Naive thymus-derived CD4-positive, alpha-beta T cell (primary cell): ENCODE measurements at regions not wholly inside any gene's neighbourhood (a gene's known extent, or its start where the extent isn't known, plus 50 kb on each side); places are given as distances from the start of the nearest gene placed in this dataset.
"Not testable (repeated sequence)": the region's sequence is repeated elsewhere in the genome, so short reads cannot be mapped to it uniquely, and the experiment has no call there.

Experiments used
- ATAC-seq: fragments of 150-1000 bp; cut with Tn5 transposase; 2 replicates; pipeline ENCODE4 v1.10.0; 2021; ENCODE audit warnings: mild to moderate bottlenecking, moderate library complexity
- CTCF ChIA-PET: fragments of 350-600 bp; sonication (Branson Sonifier 250); formaldehyde crosslinking; loops from one replicate; lab custom pipeline; 2021; ENCODE audit warnings: antibody characterized with exemption; lab: Charles Lee
- POLR2A ChIA-PET: fragments of 350-600 bp; sonication (Branson Sonifier 250); formaldehyde crosslinking; loops from one replicate; lab custom pipeline; 2021; ENCODE audit warnings: antibody characterized with exemption, inconsistent platforms; lab: Charles Lee
- DNase-seq, 9 donors: peaks; one replicate each; pipeline versions ENCODE4 v3.0.0 to v3.0.0-alpha.2; 2020 to 2022; ENCODE audit warnings: mixed read lengths in 1 of 9
- H3K27ac ChIP-seq: one replicate; pipeline ENCODE4 v1.7.0; 2013; ENCODE audit warnings: mild to moderate bottlenecking, low read depth, low read length, moderate library complexity
- H3K27me3 ChIP-seq, 2 donors: one replicate each; pipeline ENCODE4 v1.7.0; 2013; ENCODE audit warnings: low read length in 2 of 2, mild to moderate bottlenecking in 2 of 2, moderate library complexity in 2 of 2; ENCODE audit not compliant: control insufficient read depth in 2 of 2, insufficient read depth in 2 of 2
- H3K36me3 ChIP-seq, 3 experiments: 1 replicate in 2 of 3; 2 replicates in 1 of 3; pipeline ENCODE4 v1.7.0; 2013; ENCODE audit warnings: low read length in 3 of 3, mild to moderate bottlenecking in 3 of 3, moderate library complexity in 1 of 3; ENCODE audit not compliant: insufficient read depth in 3 of 3, control insufficient read depth in 2 of 3
- H3K4me1 ChIP-seq, 2 donors: one replicate each; pipeline ENCODE4 v1.7.0; 2013; ENCODE audit warnings: low read length in 2 of 2, mild to moderate bottlenecking in 2 of 2, moderate library complexity in 1 of 2; ENCODE audit not compliant: control insufficient read depth in 2 of 2, insufficient read depth in 2 of 2
- H3K4me3 ChIP-seq: 2 replicates; pipeline ENCODE4 v1.7.0; 2013; ENCODE audit warnings: mild to moderate bottlenecking, low read length
- H3K9me3 ChIP-seq, 3 experiments: 1 replicate in 2 of 3; 2 replicates in 1 of 3; pipeline ENCODE4 v1.7.0; 2013; ENCODE audit warnings: low read length in 3 of 3; ENCODE audit not compliant: control insufficient read depth in 2 of 3
- H3K27ac Mint-ChIP-seq, 9 donors: one replicate each; pipeline ENCODE4 v1.8.0; 2020 to 2022; ENCODE audit warnings: mixed read lengths in 9 of 9, mild to moderate bottlenecking in 8 of 9, moderate library complexity in 5 of 9, inconsistent platforms in 2 of 9
- H3K27me3 Mint-ChIP-seq, 5 donors: one replicate each; pipeline ENCODE4 v1.8.0; 2021 to 2022; ENCODE audit warnings: mixed read lengths in 5 of 5, mild to moderate bottlenecking in 1 of 5
- H3K36me3 Mint-ChIP-seq, 5 donors: one replicate each; pipeline ENCODE4 v1.8.0; 2020 to 2022; ENCODE audit warnings: mixed read lengths in 5 of 5, mild to moderate bottlenecking in 3 of 5, inconsistent platforms in 1 of 5
- H3K4me1 Mint-ChIP-seq, 7 donors: one replicate each; pipeline ENCODE4 v1.8.0; 2020 to 2022; ENCODE audit warnings: mixed read lengths in 7 of 7, mild to moderate bottlenecking in 3 of 7, inconsistent platforms in 1 of 7
- H3K4me3 Mint-ChIP-seq, 10 donors: one replicate each; pipeline ENCODE4 v1.8.0; 2020 to 2022; ENCODE audit warnings: mild to moderate bottlenecking in 10 of 10, mixed read lengths in 10 of 10, moderate library complexity in 6 of 10, inconsistent platforms in 2 of 10
- H3K9me3 Mint-ChIP-seq, 11 donors: one replicate each; pipeline ENCODE4 v1.8.0; 2020 to 2022; ENCODE audit warnings: mixed read lengths in 11 of 11, mild to moderate bottlenecking in 4 of 11, inconsistent platforms in 1 of 11, moderate library complexity in 1 of 11
- intact Hi-C, 2 donors: fragments of 100-400 bp; cut with micrococcal nuclease; formaldehyde crosslinking; loops; one replicate each; pipeline ENCODE4 v1.15.1; 2023

- no peak for DNase-seq
- Mint-ChIP-seq H3K9me3 (peaks cover 0 to 16% (median 3%) of the 10 kb centered on the region in 11 donors), H3K4me1 (no peaks in the 10 kb centered on the region), H3K27ac (no peak overlapping the region), H3K27me3 (no peaks in the 10 kb centered on the region), H3K36me3 (no peaks in the 10 kb centered on the region), H3K4me3 (no peak overlapping the region)
- POLR2A ChIA-PET = no interaction called here
- Histone ChIP-seq H3K4me3 (no peak overlapping the region), H3K9me3 (no peaks in the 10 kb centered on the region), H3K27ac (no peak overlapping the region), H3K4me1 (no peaks in the 10 kb centered on the region), H3K36me3 (no peaks in the 10 kb centered on the region), H3K27me3 (no peaks in the 10 kb centered on the region)
- no peak for ATAC-seq
- intact Hi-C loops = no loop called here
- CTCF ChIA-PET = no interaction called here
Measured at GRCh38 chr12:78290606-78291345, 460.1 kb downstream of the NAV3 start.

GRCh38 chr12:78293059-78293686 is 462.5 kb downstream of the NAV3 start:
- Mint-ChIP-seq H3K9me3 (peaks cover 0 to 16% (median 1%) of the 10 kb centered on the region in 11 donors), H3K27me3 (no peaks in the 10 kb centered on the region), H3K36me3 (no peaks in the 10 kb centered on the region), H3K4me1 (no peaks in the 10 kb centered on the region), H3K4me3 (no peak overlapping the region), H3K27ac (no peak overlapping the region)
- intact Hi-C loops = no loop called here
- no peak for ATAC-seq
- no peak overlapping the region for H3K27ac ChIP-seq
- POLR2A ChIA-PET = no interaction called here
- no peak overlapping the region for H3K4me3 ChIP-seq
- no peaks in the 10 kb centered on the region for H3K9me3 ChIP-seq
- H3K36me3 ChIP-seq = no peaks in the 10 kb centered on the region
- no peaks in the 10 kb centered on the region for H3K4me1 ChIP-seq
- no peaks in the 10 kb centered on the region for H3K27me3 ChIP-seq
- CTCF ChIA-PET = no interaction called here
- no peak for DNase-seq

- peaks cover 0 to 16% (median 1%) of the 10 kb centered on the region in 11 donors for H3K9me3 Mint-ChIP-seq
- H3K27me3 ChIP-seq, H3K36me3 ChIP-seq: not testable (repeated sequence)
Measured at GRCh38 chr12:78301282-78301681, 470.6 kb downstream of the NAV3 start.

DNA sequence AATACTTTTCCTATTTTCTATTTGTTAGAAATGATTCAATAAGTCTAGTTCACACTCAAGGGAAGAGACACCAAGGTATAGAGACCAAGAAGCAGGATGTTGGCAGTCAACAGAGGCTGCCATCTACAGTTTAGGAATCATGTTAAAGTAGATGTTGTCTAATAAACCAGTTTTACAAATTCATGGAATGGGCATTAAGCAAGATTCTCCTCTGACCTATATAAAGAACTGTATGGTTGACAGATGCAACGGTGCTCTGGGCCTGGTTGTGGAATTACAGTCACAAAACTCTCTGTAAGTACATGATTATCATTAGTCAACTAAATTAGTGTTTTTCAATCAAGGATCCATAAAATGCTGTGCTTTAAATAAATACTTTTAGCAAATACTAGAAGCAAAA is 475.1 kb downstream of the NAV3 start:
- no peaks in the 10 kb centered on the region for H3K27me3 Mint-ChIP-seq
- Histone ChIP-seq H3K36me3 (no peaks in the 10 kb centered on the region), H3K4me1 (no peaks in the 10 kb centered on the region), H3K27ac (no peak overlapping the region), H3K9me3 (no peaks in the 10 kb centered on the region), H3K27me3 (no peaks in the 10 kb centered on the region), H3K4me3 (no peak overlapping the region)
- no peak for DNase-seq
- ChIA-PET POLR2A (no interaction called here), CTCF (no interaction called here)
- no peaks in the 10 kb centered on the region for H3K36me3 Mint-ChIP-seq
- H3K27ac Mint-ChIP-seq = no peak overlapping the region
- no peak for ATAC-seq
- intact Hi-C loops = no loop called here
- no peaks in the 10 kb centered on the region for H3K4me1 Mint-ChIP-seq
- H3K9me3 Mint-ChIP-seq = peaks cover 0 to 12% (median 1%) of the 10 kb centered on the region in 11 donors
- no peak overlapping the region for H3K4me3 Mint-ChIP-seq

More at GRCh38 chr12:78301282-78301681, 470.6 kb downstream of the NAV3 start:
- H3K27ac ChIP-seq, H3K36me3 Mint-ChIP-seq, CTCF ChIA-PET, intact Hi-C loops, H3K4me1 Mint-ChIP-seq, DNase-seq, H3K4me3 ChIP-seq, POLR2A ChIA-PET, ATAC-seq, H3K9me3 ChIP-seq, H3K4me1 ChIP-seq, H3K27ac Mint-ChIP-seq, H3K27me3 Mint-ChIP-seq, H3K4me3 Mint-ChIP-seq: not testable (repeated sequence)

- Mint-ChIP-seq H3K27me3 (no peaks in the 10 kb centered on the region), H3K4me3 (no peak overlapping the region), H3K9me3 (peaks cover 0 to 10% (median 0%) of the 10 kb centered on the region in 11 donors), H3K4me1 (no peaks in the 10 kb centered on the region), H3K27ac (no peak overlapping the region), H3K36me3 (no peaks in the 10 kb centered on the region)
- Histone ChIP-seq H3K27me3 (no peaks in the 10 kb centered on the region), H3K4me3 (no peak overlapping the region), H3K27ac (no peak overlapping the region), H3K36me3 (no peaks in the 10 kb centered on the region), H3K4me1 (no peaks in the 10 kb centered on the region), H3K9me3 (no peaks in the 10 kb centered on the region)
- ATAC-seq = no peak
- DNase-seq = no peak
- ChIA-PET CTCF (no interaction called here), POLR2A (no interaction called here)
- intact Hi-C loops = no loop called here
Measured at GRCh38 chr12:78306236-78306635, 475.5 kb downstream of the NAV3 start.

GRCh38 chr12:78308701-78309100 is 478.0 kb downstream of the NAV3 start:
- H3K4me3 Mint-ChIP-seq = no peak overlapping the region
- Histone ChIP-seq H3K27ac (no peak overlapping the region), H3K36me3 (no peaks in the 10 kb centered on the region), H3K27me3 (no peaks in the 10 kb centered on the region), H3K4me3 (no peak overlapping the region), H3K4me1 (no peaks in the 10 kb centered on the region), H3K9me3 (no peaks in the 10 kb centered on the region)
- no peak overlapping the region for H3K27ac Mint-ChIP-seq
- peaks cover 0 to 15% (median 0%) of the 10 kb centered on the region in 11 donors for H3K9me3 Mint-ChIP-seq
- intact Hi-C loops = no loop called here
- H3K36me3 Mint-ChIP-seq = no peaks in the 10 kb centered on the region
- ATAC-seq = no peak
- no peaks in the 10 kb centered on the region for H3K27me3 Mint-ChIP-seq
- no peaks in the 10 kb centered on the region for H3K4me1 Mint-ChIP-seq
- no peak for DNase-seq
- CTCF ChIA-PET = no interaction called here
- POLR2A ChIA-PET = no interaction called here

DNA sequence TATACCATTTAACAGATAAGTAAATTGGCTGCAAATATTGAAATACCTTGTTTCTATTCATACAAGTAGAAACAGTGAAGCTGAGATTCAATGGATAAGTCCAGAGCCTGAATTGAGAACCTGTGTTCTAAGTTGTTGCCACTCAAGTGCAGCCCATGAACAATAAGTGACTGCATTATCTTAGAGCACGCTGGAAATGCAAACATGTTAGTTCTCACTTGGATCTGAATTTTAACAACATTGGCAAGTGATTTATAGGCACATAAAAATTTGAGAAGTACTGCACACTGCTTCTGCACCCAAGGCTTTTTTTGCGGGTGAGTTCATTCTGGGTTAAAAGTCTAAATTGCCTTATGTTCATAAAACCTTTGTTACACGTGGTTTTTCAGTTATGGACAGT is 484.3 kb downstream of the NAV3 start:
- H3K27me3 ChIP-seq = no peaks in the 10 kb centered on the region
- H3K9me3 ChIP-seq = no peaks in the 10 kb centered on the region
- H3K36me3 ChIP-seq = no peaks in the 10 kb centered on the region
- DNase-seq (no peak), ATAC-seq (no peak)
- peaks cover 0 to 21% (median 2%) of the 10 kb centered on the region in 11 donors for H3K9me3 Mint-ChIP-seq
- H3K27ac Mint-ChIP-seq = no peak overlapping the region
- no peaks in the 10 kb centered on the region for H3K27me3 Mint-ChIP-seq
- POLR2A ChIA-PET = no interaction called here
- H3K4me3 ChIP-seq = no peak overlapping the region
- no peaks in the 10 kb centered on the region for H3K4me1 Mint-ChIP-seq
- H3K36me3 Mint-ChIP-seq = no peaks in the 10 kb centered on the region
- intact Hi-C loops = no loop called here
- no peaks in the 10 kb centered on the region for H3K4me1 ChIP-seq
- H3K4me3 Mint-ChIP-seq = no peak overlapping the region
- CTCF ChIA-PET = no interaction called here
- no peak overlapping the region for H3K27ac ChIP-seq
